ENCODE measurements at regions not wholly inside any gene's neighbourhood (a gene's known extent, or its start where the extent isn't known, plus 50 kb on each side); places are given as distances from the start of the nearest gene placed in this dataset.

- H3K4me3 ChIP-seq, result no peak overlapping the region
- no peak overlapping the region for H3K27ac ChIP-seq
- no peak for DNase-seq
- 51 to 78% (median 56%) methylated on average over 5 of the region's 5 CpGs for WGBS, 3 donors
- no peaks in the 10 kb centered on the region for H3K9me3 ChIP-seq
- no peaks in the 10 kb centered on the region for H3K27me3 ChIP-seq
- H3K36me3 ChIP-seq, result no peaks in the 10 kb centered on the region
- no peaks in the 10 kb centered on the region for H3K4me1 ChIP-seq (ENCODE audit: insufficient read depth)
- TF ChIP-seq EP300 (IDR thresholded peaks at IDR 0.05) (no peak), POLR2A (IDR thresholded peaks at IDR 0.05) (no peak), CTCF (IDR thresholded peaks at IDR 0.05) (no peak)
- intact Hi-C loops (cut with DNase I), result no loop called here
Observed at GRCh38 chr4:160595646-160596045, 1492.8 kb downstream of the RAPGEF2 start.

GRCh38 chr4:160604541-160604940, 1501.7 kb downstream of the RAPGEF2 start:
- H3K27ac ChIP-seq, result no peak overlapping the region

GRCh38 chr4:160611181-160611580, 1508.3 kb downstream of the RAPGEF2 start:
- WGBS, 3 donors, result 71 to 82% (median 79%) methylated on average over 3 of the region's 3 CpGs
- TF ChIP-seq EP300 (IDR thresholded peaks at IDR 0.05) (no peak), CTCF (IDR thresholded peaks at IDR 0.05) (no peak), POLR2A (IDR thresholded peaks at IDR 0.05) (no peak)

More at GRCh38 chr4:160604541-160604940, 1501.7 kb downstream of the RAPGEF2 start:
- no peak for TF ChIP-seq CTCF (IDR thresholded peaks at IDR 0.05)
- no peak for TF ChIP-seq EP300 (IDR thresholded peaks at IDR 0.05)
- no peak for TF ChIP-seq POLR2A (IDR thresholded peaks at IDR 0.05)
- WGBS, 3 donors, result 72 to 80% (median 79%) methylated on average over 4 of the region's 4 CpGs
- intact Hi-C loops (cut with DNase I), result no loop called here
- no peaks in the 10 kb centered on the region for H3K9me3 ChIP-seq
- H3K27me3 ChIP-seq, result no peaks in the 10 kb centered on the region
- no peaks in the 10 kb centered on the region for H3K36me3 ChIP-seq
- no peak for DNase-seq
- no peaks in the 10 kb centered on the region for H3K4me1 ChIP-seq (ENCODE audit: insufficient read depth)
- H3K4me3 ChIP-seq, result no peak overlapping the region

GRCh38 chr4:160631044-160631443, 1528.2 kb downstream of the RAPGEF2 start:
- 81 to 88% (median 85%) methylated on average over 1 of the region's 1 CpG for WGBS, 3 donors
- intact Hi-C loops (cut with DNase I), result no loop called here
- TF ChIP-seq EP300 (IDR thresholded peaks at IDR 0.05) (no peak), POLR2A (IDR thresholded peaks at IDR 0.05) (no peak), CTCF (IDR thresholded peaks at IDR 0.05) (no peak)
- Histone ChIP-seq H3K4me1 (ENCODE audit: insufficient read depth) (no peaks in the 10 kb centered on the region), H3K4me3 (no peak overlapping the region), H3K27me3 (no peaks in the 10 kb centered on the region), H3K27ac (no peak overlapping the region), H3K36me3 (no peaks in the 10 kb centered on the region), H3K9me3 (no peaks in the 10 kb centered on the region)
- no peak for DNase-seq

More at GRCh38 chr4:160611181-160611580, 1508.3 kb downstream of the RAPGEF2 start:
- no peaks in the 10 kb centered on the region for H3K27me3 ChIP-seq
- no peaks in the 10 kb centered on the region for H3K4me1 ChIP-seq (ENCODE audit: insufficient read depth)
- H3K27ac ChIP-seq, result no peak overlapping the region
- H3K36me3 ChIP-seq, result no peaks in the 10 kb centered on the region
- intact Hi-C loops (cut with DNase I), result no loop called here
- H3K4me3 ChIP-seq, result no peak overlapping the region
- DNase-seq, result no peak
- no peaks in the 10 kb centered on the region for H3K9me3 ChIP-seq

All from ovary (tissue), 7 donors.